Lower lobe of right lung (tissue), 2 donors: ENCODE measurements at regions not wholly inside any gene's neighbourhood (a gene's known extent, or its start where the extent isn't known, plus 50 kb on each side); places are given as distances from the start of the nearest gene placed in this dataset.

Experiments used
- ATAC-seq, 2 donors: fragments of 200-7000 bp; cut with Tn5 transposase; one replicate each; pipeline ENCODE4 v1.9.1; 2020 to 2022; ENCODE audit warnings: mild to moderate bottlenecking in 2 of 2, moderate library complexity in 2 of 2
- DNase-seq: peaks from one replicate; pipeline ENCODE4 v3.0.0-alpha.2; 2020
- H3K27ac ChIP-seq: fragments of 200-600 bp; one replicate; pipeline ENCODE4 v1.8.0; 2022
- H3K27me3 ChIP-seq: fragments of 200-600 bp; one replicate; pipeline ENCODE4 v1.8.0; 2022; ENCODE audit warnings: low read depth
- H3K36me3 ChIP-seq: fragments of 200-600 bp; one replicate; pipeline ENCODE4 v1.8.0; 2022; ENCODE audit warnings: mild to moderate bottlenecking
- H3K4me1 ChIP-seq: fragments of 200-600 bp; one replicate; pipeline ENCODE4 v1.8.0; 2022
- H3K4me3 ChIP-seq: fragments of 200-600 bp; one replicate; pipeline ENCODE4 v1.8.0; 2022; ENCODE audit warnings: mild to moderate bottlenecking
- H3K9me3 ChIP-seq: fragments of 200-600 bp; one replicate; pipeline ENCODE4 v1.8.0; 2022
- CTCF ChIP-seq: fragments of 200-600 bp; IDR thresholded peaks from one replicate; pipeline ENCODE4 v1.8.0; 2022; ENCODE audit warnings: antibody characterized with exemption, mild to moderate bottlenecking
- intact Hi-C: fragments of 100-400 bp; cut with DNase I; formaldehyde crosslinking; loops from one replicate; pipeline ENCODE4 v1.11.0; 2022
- donor health status: DM: no; HTN: yes; CAD: no; lungs with severe emphysema.

- no peak overlapping the region for H3K27ac ChIP-seq
- DNase-seq (no peak), ATAC-seq (no peak)
- H3K4me3 ChIP-seq, result no peak overlapping the region
- H3K9me3 ChIP-seq, result no peaks in the 10 kb centered on the region
- TF ChIP-seq CTCF, result no peak
- H3K36me3 ChIP-seq, result no peaks in the 10 kb centered on the region
- intact Hi-C loops, result no loop called here
- H3K4me1 ChIP-seq, result no peaks in the 10 kb centered on the region
- no peaks in the 10 kb centered on the region for H3K27me3 ChIP-seq
Measured at GRCh38 chr5:129358069-129358468, 102.0 kb upstream of the ADAMTS19 start.

- ATAC-seq (no peak), DNase-seq (no peak)
- no peak overlapping the region for H3K27ac ChIP-seq
- H3K4me3 ChIP-seq, result no peak overlapping the region
- H3K27me3 ChIP-seq, result no peaks in the 10 kb centered on the region
- H3K36me3 ChIP-seq, result no peaks in the 10 kb centered on the region
- H3K9me3 ChIP-seq, result no peaks in the 10 kb centered on the region
- no peaks in the 10 kb centered on the region for H3K4me1 ChIP-seq
- intact Hi-C loops, result no loop called here
- TF ChIP-seq CTCF, result no peak
Measured at GRCh38 chr5:129359450-129359849, 100.6 kb upstream of the ADAMTS19 start.

GRCh38 chr5:129361441-129362025 lies 98.6 kb upstream of the ADAMTS19 start:
- DNase-seq (no peak), ATAC-seq (no peak)
- Histone ChIP-seq H3K4me1 (no peaks in the 10 kb centered on the region), H3K27ac (no peak overlapping the region), H3K4me3 (no peak overlapping the region), H3K36me3 (no peaks in the 10 kb centered on the region), H3K9me3 (no peaks in the 10 kb centered on the region), H3K27me3 (no peaks in the 10 kb centered on the region)
- intact Hi-C loops, result no loop called here
- no peak for TF ChIP-seq CTCF

GRCh38 chr5:129362456-129362855 lies 97.6 kb upstream of the ADAMTS19 start:
- Histone ChIP-seq H3K36me3 (no peaks in the 10 kb centered on the region), H3K4me3 (no peak overlapping the region), H3K9me3 (no peaks in the 10 kb centered on the region), H3K4me1 (no peaks in the 10 kb centered on the region), H3K27ac (no peak overlapping the region), H3K27me3 (no peaks in the 10 kb centered on the region)
- no peak for TF ChIP-seq CTCF
- no peak for DNase-seq
- intact Hi-C loops, result no loop called here
- no peak for ATAC-seq

GRCh38 chr5:129363991-129364390 lies 96.1 kb upstream of the ADAMTS19 start:
- Histone ChIP-seq H3K4me1 (no peaks in the 10 kb centered on the region), H3K27me3 (no peaks in the 10 kb centered on the region), H3K4me3 (no peak overlapping the region), H3K27ac (no peak overlapping the region), H3K9me3 (no peaks in the 10 kb centered on the region), H3K36me3 (no peaks in the 10 kb centered on the region)
- DNase-seq (no peak), ATAC-seq (no peak)
- intact Hi-C loops, result no loop called here
- no peak for TF ChIP-seq CTCF

- no peak for ATAC-seq
- no peaks in the 10 kb centered on the region for H3K9me3 ChIP-seq
- H3K4me3 ChIP-seq, result no peak overlapping the region
- no peaks in the 10 kb centered on the region for H3K4me1 ChIP-seq
- TF ChIP-seq CTCF, result no peak
- no peak overlapping the region for H3K27ac ChIP-seq
- no peaks in the 10 kb centered on the region for H3K27me3 ChIP-seq
- no peak for DNase-seq
- no peaks in the 10 kb centered on the region for H3K36me3 ChIP-seq
- intact Hi-C loops, result no loop called here
Measured at GRCh38 chr5:129367883-129368282, 92.2 kb upstream of the ADAMTS19 start.
